ENCODE measurements at regions not wholly inside any gene's neighbourhood (a gene's known extent, or its start where the extent isn't known, plus 50 kb on each side); places are given as distances from the start of the nearest gene placed in this dataset.

DNA sequence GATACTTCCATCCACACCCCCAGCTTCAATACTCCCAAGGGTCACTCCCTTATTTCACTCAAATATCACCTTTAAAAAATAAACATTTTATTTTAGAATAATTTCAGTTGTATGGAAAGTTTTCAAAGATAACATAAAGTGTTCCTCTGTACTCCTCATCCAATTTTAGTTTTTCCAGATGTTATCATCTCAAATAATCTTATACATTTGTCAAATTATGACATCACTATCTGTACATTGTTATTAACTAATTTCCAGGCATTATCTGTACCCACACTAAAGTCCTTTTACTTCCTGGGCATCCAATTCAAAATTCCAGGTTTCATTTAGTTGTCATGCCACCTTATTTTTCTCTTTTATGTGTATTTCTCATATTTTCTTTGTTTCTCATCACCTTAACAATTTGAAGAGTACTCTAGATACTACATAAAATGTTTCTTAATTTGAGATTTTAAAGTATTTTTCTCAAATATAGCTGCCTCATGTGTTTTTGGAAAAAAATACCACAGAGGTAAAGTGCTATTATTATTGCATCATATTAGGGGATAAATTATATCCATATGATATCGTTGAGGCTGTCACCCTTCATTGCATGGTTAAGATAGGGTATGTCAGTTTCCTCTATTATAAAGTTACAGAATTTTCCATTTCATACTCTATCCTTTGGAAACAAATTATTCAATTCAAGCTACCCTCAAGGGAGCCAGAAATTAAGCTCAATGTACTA, 571.0 kb downstream of the SLC6A15 start:
- H3K4me3 ChIP-seq (ENCODE audit: insufficient read depth, low read depth, low read length) = no peak overlapping the region
- H3K23ac ChIP-seq (ENCODE audit: low read depth, low read length) = no peak overlapping the region
- H3K56ac ChIP-seq (ENCODE audit: extremely low read depth, insufficient read depth, low read length) = no peak overlapping the region
- no peak overlapping the region for H4K5ac ChIP-seq (ENCODE audit: low read depth, low read length)
- H3K27ac ChIP-seq (ENCODE audit: insufficient read depth, low read length) = no peak overlapping the region
- no peak overlapping the region for H3K14ac ChIP-seq (replicated peaks; ENCODE audit: low read depth, low read length)
- no CpG with 5 or more reads among the region's 1 CpG for WGBS, 2 experiments (ENCODE audit: extremely low coverage in 2 of 2, insufficient read length in 1 of 2)
- H3K27me3 ChIP-seq (ENCODE audit: control insufficient read depth, insufficient read depth, low read length) = no peaks in the 10 kb centered on the region
- TF ChIP-seq CEBPB (IDR thresholded peaks at IDR 0.05; ENCODE audit: low read depth, low read length) (peak; percentile 52; the same call in 1 of the 2 replicates), POLR2A (IDR thresholded peaks at IDR 0.05; ENCODE audit: low read depth, low read length) (no peak)
- H2AK5ac ChIP-seq (ENCODE audit: low read depth, low read length) = no peak overlapping the region
- no peak overlapping the region for H2BK5ac ChIP-seq (ENCODE audit: low read depth, low read length, poor library complexity, severe bottlenecking)
- H4K91ac ChIP-seq (ENCODE audit: insufficient read depth, low read depth, low read length) = no peak overlapping the region
- no peak overlapping the region for H3K4me2 ChIP-seq (ENCODE audit: low read depth, low read length)
- no peak for ATAC-seq (ENCODE audit: low read depth)
- H2BK15ac ChIP-seq (ENCODE audit: low read depth, low read length) = no peak overlapping the region
- no TSS peak for BruUV-seq (replicated peaks)
- no peak overlapping the region for H3K18ac ChIP-seq (ENCODE audit: low read depth, low read length)
- ChIA-PET CTCF (no interaction called here), POLR2A (ENCODE audit: unreplicated experiment) (no interaction called here)
- H2BK120ac ChIP-seq (ENCODE audit: low read depth, low read length) = no peak overlapping the region
- no peak for DNase-seq
- no peaks in the 10 kb centered on the region for H3K9me1 ChIP-seq (ENCODE audit: insufficient read depth, low read length)
- H3K79me1 ChIP-seq (ENCODE audit: low read depth in 1 of 2, low read length in 2 of 2) = no peaks in the 10 kb centered on the region
- H2AFZ ChIP-seq (replicated peaks; ENCODE audit: low read length, poor library complexity) = no peak overlapping the region
- dilution Hi-C loops (cut with HindIII; ENCODE audit: low sequenced_read_pairs, unreplicated experiment) (no loop called here), intact Hi-C loops (cut with micrococcal nuclease) (no loop called here), in situ Hi-C loops (cut with MboI; ENCODE audit: low sequenced_read_pairs) (no loop called here)
- no peak overlapping the region for H4K8ac ChIP-seq (ENCODE audit: low read depth in 2 of 2, low read length in 2 of 2)
- no peak overlapping the region for H2BK20ac ChIP-seq (ENCODE audit: low read depth, low read length)
- no peaks in the 10 kb centered on the region for H4K20me1 ChIP-seq (ENCODE audit: insufficient read depth, low read length)
- no peaks in the 10 kb centered on the region for H3K4me1 ChIP-seq (ENCODE audit: control insufficient read depth, insufficient read depth, low read length)
- no peaks in the 10 kb centered on the region for H3K36me3 ChIP-seq (ENCODE audit: control insufficient read depth, insufficient read depth, low read length)
- no peak overlapping the region for H3K4ac ChIP-seq (ENCODE audit: low read depth, low read length)
- no peaks in the 10 kb centered on the region for H3K9me3 ChIP-seq (ENCODE audit: control insufficient read depth, insufficient read depth, low read length)
- no peak overlapping the region for H3K9ac ChIP-seq (ENCODE audit: low read depth, low read length)
- H2AK9ac ChIP-seq (replicated peaks; ENCODE audit: low read depth, low read length, poor library complexity) = no peak overlapping the region

All from IMR-90 (cell line).